ENCODE measurements at regions not wholly inside any gene's neighbourhood (a gene's known extent, or its start where the extent isn't known, plus 50 kb on each side); places are given as distances from the start of the nearest gene placed in this dataset.

- TF ChIP-seq EZH2 (IDR thresholded peaks at IDR 0.05) = no peak
- TF ChIP-seq POLR2AphosphoS5 (IDR thresholded peaks at IDR 0.05; ENCODE audit: borderline replicate concordance, low read depth, low read length) = no peak
These were observed 55.8 kb upstream of the CEP295 start for GRCh38 chr11:93605642-93606041.

All from SK-N-MC (cell line).